SU-DHL-6 (cell line): ENCODE measurements at regions not wholly inside any gene's neighbourhood (a gene's known extent, or its start where the extent isn't known, plus 50 kb on each side); places are given as distances from the start of the nearest gene placed in this dataset.

ENCODE experiments used
- CTCF ChIP-seq: fragments of 200-600 bp; sonication (generic); IDR thresholded peaks from one replicate; pipeline ENCODE4 v1.5.1; 2017; ENCODE audit warnings: antibody characterized with exemption, mild to moderate bottlenecking, low read length, moderate library complexity; ENCODE audit not compliant: insufficient read depth, poor library complexity, severe bottlenecking
- EZH2phosphoT487 ChIP-seq: fragments of 200-600 bp; sonication (generic), shearing (Covaris generic); conservative IDR thresholded peaks from 2 replicates; pipeline ENCODE4 v1.6.1; 2018; ENCODE audit warnings: mild to moderate bottlenecking, antibody characterized with exemption, low read length, moderate library complexity, mixed read lengths

GRCh38 chr9:108677776-108678175, 178.0 kb downstream of the ACTL7B start:
- TF ChIP-seq EZH2phosphoT487 (no peak), CTCF (no peak)
